ENCODE measurements at regions not wholly inside any gene's neighbourhood (a gene's known extent, or its start where the extent isn't known, plus 50 kb on each side); places are given as distances from the start of the nearest gene placed in this dataset.

GRCh38 chr11:79514290-79514689, 73.5 kb upstream of the TENM4 start:
- Histone ChIP-seq H2AK5ac (ENCODE audit: insufficient read length, low read length) (no peak overlapping the region), H3K4ac (ENCODE audit: low read depth, low read length) (no peak overlapping the region), H2BK12ac (ENCODE audit: insufficient read length, low read depth, low read length) (no peak overlapping the region), H2BK120ac (ENCODE audit: low read depth, low read length, poor library complexity, severe bottlenecking) (no peak overlapping the region), H3K9ac (ENCODE audit: extremely low read depth, insufficient read length, low read length) (no peak overlapping the region), H3K27me3 (ENCODE audit: insufficient read depth, low read length) (no peaks in the 10 kb centered on the region; the same call in 1 of the 2 replicates), H2BK15ac (ENCODE audit: low read depth, low read length) (no peak overlapping the region), H3K4me1 (ENCODE audit: insufficient read depth, low read length) (no peaks in the 10 kb centered on the region), H2BK20ac (ENCODE audit: low read depth, low read length, poor library complexity, severe bottlenecking) (no peak overlapping the region), H3K23me2 (ENCODE audit: insufficient read length, low read depth, low read length, poor library complexity, severe bottlenecking) (no peaks in the 10 kb centered on the region), H3K14ac (ENCODE audit: insufficient read depth, low read length) (no peak overlapping the region), H4K8ac (replicated peaks; ENCODE audit: insufficient read length, low read depth, low read length) (no peak overlapping the region), H3K9me3 (ENCODE audit: control insufficient read depth, low read depth, low read length) (no peaks in the 10 kb centered on the region), H3K56ac (ENCODE audit: insufficient read length, low read depth, low read length) (no peak overlapping the region), H4K91ac (ENCODE audit: insufficient read length, low read depth, low read length) (no peak overlapping the region), H3K79me1 (ENCODE audit: insufficient read depth, low read depth, low read length, poor library complexity, severe bottlenecking) (no peaks in the 10 kb centered on the region), H3K23ac (ENCODE audit: insufficient read length, low read depth, low read length) (no peak overlapping the region), H3K27ac (ENCODE audit: insufficient read length, low read depth, low read length) (no peak overlapping the region), H3K79me2 (ENCODE audit: insufficient read depth, low read length) (no peaks in the 10 kb centered on the region), H2BK5ac (ENCODE audit: insufficient read length, low read length) (no peak overlapping the region), H3K4me2 (ENCODE audit: insufficient read depth, insufficient read length, low read length) (no peak overlapping the region), H4K5ac (ENCODE audit: insufficient read length, low read depth, low read length) (no peak overlapping the region), H3K18ac (ENCODE audit: insufficient read length, low read depth, low read length) (no peak overlapping the region), H3T11ph (ENCODE audit: low read length) (no peak overlapping the region), H2AFZ (ENCODE audit: low read length) (no peak overlapping the region), H4K20me1 (ENCODE audit: control insufficient read depth, insufficient read depth, insufficient read length) (no peaks in the 10 kb centered on the region)
- no peaks in the 10 kb centered on the region; a peak in 1 of 7 replicates for H3K36me3 Mint-ChIP-seq (ENCODE audit: insufficient read depth in 1 of 3, low read depth in 3 of 3)
- no CpG with 5 or more reads among the region's 4 CpGs for WGBS (ENCODE audit: extremely low coverage, insufficient read length, low lambda C conversion rate)
- H3K27ac Mint-ChIP-seq, result no peak overlapping the region
- peaks cover 7 to 15% of the 10 kb centered on the region in 2 experiments for H3K4me1 Mint-ChIP-seq
- no peak for TF ChIP-seq CTCF (conservative IDR thresholded peaks at IDR 0.05)
- no peaks in the 10 kb centered on the region; a peak in 1 of 5 replicates for H3K9me3 Mint-ChIP-seq
- H3K27me3 Mint-ChIP-seq (ENCODE audit: low read depth), result no peaks in the 10 kb centered on the region; the same call in none of the 2 replicates
- DNase-seq, result no peak
- no peak overlapping the region for H3K4me3 Mint-ChIP-seq

All from H9 (cell line).